ENCODE measurements at regions not wholly inside any gene's neighbourhood (a gene's known extent, or its start where the extent isn't known, plus 50 kb on each side); places are given as distances from the start of the nearest gene placed in this dataset.

- in situ Hi-C loops (cut with MboI): no loop called here
- Histone ChIP-seq H3K9ac (ENCODE audit: insufficient read depth in 1 of 2, low read depth in 2 of 2, low read length in 2 of 2) (no peak overlapping the region), H4K20me1 (replicated peaks; ENCODE audit: control insufficient read depth, insufficient read depth, low read length) (no peaks in the 10 kb centered on the region), H3K27ac (ENCODE audit: extremely low read depth, low read depth, low read length) (no peak overlapping the region), H3K36me3 (ENCODE audit: control insufficient read depth, insufficient read depth, low read length) (no peaks in the 10 kb centered on the region), H3K79me2 (ENCODE audit: control insufficient read depth, insufficient read depth, low read length) (no peaks in the 10 kb centered on the region), H3K9me1 (ENCODE audit: control insufficient read depth, insufficient read depth, low read length) (no peaks in the 10 kb centered on the region), H3K9me3 (replicated peaks; ENCODE audit: control insufficient read depth, insufficient read depth, low read depth, low read length) (no peaks in the 10 kb centered on the region), H3K4me1 (replicated peaks in 1 of 2; ENCODE audit: control insufficient read depth in 2 of 2, insufficient read depth in 2 of 2, low read length in 2 of 2) (no peaks in the 10 kb centered on the region), H3K27me3 (ENCODE audit: control insufficient read depth in 2 of 2, insufficient read depth in 2 of 2, low read length in 2 of 2) (no peaks in the 10 kb centered on the region), H2AFZ (ENCODE audit: low read depth, low read length) (no peak overlapping the region), H3K4me2 (ENCODE audit: insufficient read depth, low read length) (no peak overlapping the region), H3K4me3 (no peak overlapping the region)
- intact Hi-C loops (cut with micrococcal nuclease): no loop called here
- POLR2A ChIA-PET: no interaction called here
- TF ChIP-seq TEAD2 (tag; IDR thresholded peaks at IDR 0.05) (no peak), POLR2H (tag; IDR thresholded peaks at IDR 0.05; ENCODE audit: low read depth) (no peak), BRD4 (IDR thresholded peaks at IDR 0.05) (no peak), POLR2G (IDR thresholded peaks at IDR 0.05; ENCODE audit: low read depth, low read length) (no peak), ZNF354B (CRISPR knock-in tag; IDR thresholded peaks at IDR 0.05) (no peak), XRCC5 (IDR thresholded peaks at IDR 0.05; ENCODE audit: low read depth, low read length) (no peak), FOXP1 (CRISPR knock-in tag; IDR thresholded peaks at IDR 0.05) (no peak), MAFF (IDR thresholded peaks at IDR 0.05; ENCODE audit: low read length) (no peak), FIP1L1 (IDR thresholded peaks at IDR 0.05; ENCODE audit: low read depth, low read length, poor library complexity, severe bottlenecking) (no peak), SMARCB1 (IDR thresholded peaks at IDR 0.05; ENCODE audit: insufficient read length, low read depth) (no peak), IRF2 (CRISPR knock-in tag; IDR thresholded peaks at IDR 0.05) (no peak), CBX5 (IDR thresholded peaks at IDR 0.05; ENCODE audit: borderline replicate concordance, low read depth) (no peak), DMBX1 (CRISPR knock-in tag; IDR thresholded peaks at IDR 0.05; ENCODE audit: borderline replicate concordance) (no peak), ZNF23 (CRISPR knock-in tag; IDR thresholded peaks at IDR 0.05) (no peak)
- TF ChIP-seq, protein P1, sequence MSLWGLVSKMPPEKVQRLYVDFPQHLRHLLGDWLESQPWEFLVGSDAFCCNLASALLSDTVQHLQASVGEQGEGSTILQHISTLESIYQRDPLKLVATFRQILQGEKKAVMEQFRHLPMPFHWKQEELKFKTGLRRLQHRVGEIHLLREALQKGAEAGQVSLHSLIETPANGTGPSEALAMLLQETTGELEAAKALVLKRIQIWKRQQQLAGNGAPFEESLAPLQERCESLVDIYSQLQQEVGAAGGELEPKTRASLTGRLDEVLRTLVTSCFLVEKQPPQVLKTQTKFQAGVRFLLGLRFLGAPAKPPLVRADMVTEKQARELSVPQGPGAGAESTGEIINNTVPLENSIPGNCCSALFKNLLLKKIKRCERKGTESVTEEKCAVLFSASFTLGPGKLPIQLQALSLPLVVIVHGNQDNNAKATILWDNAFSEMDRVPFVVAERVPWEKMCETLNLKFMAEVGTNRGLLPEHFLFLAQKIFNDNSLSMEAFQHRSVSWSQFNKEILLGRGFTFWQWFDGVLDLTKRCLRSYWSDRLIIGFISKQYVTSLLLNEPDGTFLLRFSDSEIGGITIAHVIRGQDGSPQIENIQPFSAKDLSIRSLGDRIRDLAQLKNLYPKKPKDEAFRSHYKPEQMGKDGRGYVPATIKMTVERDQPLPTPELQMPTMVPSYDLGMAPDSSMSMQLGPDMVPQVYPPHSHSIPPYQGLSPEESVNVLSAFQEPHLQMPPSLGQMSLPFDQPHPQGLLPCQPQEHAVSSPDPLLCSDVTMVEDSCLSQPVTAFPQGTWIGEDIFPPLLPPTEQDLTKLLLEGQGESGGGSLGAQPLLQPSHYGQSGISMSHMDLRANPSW (CRISPR knock-in tag; IDR thresholded peaks at IDR 0.05): no peak
- no TSS peak for BruUV-seq (replicated peaks)
- CTCF ChIA-PET (ENCODE audit: low intra/inter-chr PET ratio): no interaction called here
- WGBS (ENCODE audit: insufficient coverage, low coverage, missing lambda C conversion rate): 0% methylated on average over 2 of the region's 2 CpGs
- no peak for FAIRE-seq
- no peak for DNase-seq (ENCODE audit: extremely low read depth in 1 of 4, low spot score in 3 of 4)
- no peak for ATAC-seq
Observed at GRCh38 chr2:14552818-14553217, 79.7 kb upstream of the LRATD1 start.
